ENCODE measurements at regions not wholly inside any gene's neighbourhood (a gene's known extent, or its start where the extent isn't known, plus 50 kb on each side); places are given as distances from the start of the nearest gene placed in this dataset.

GRCh38 chr21:27145134-27145798 is 178.4 kb upstream of the ADAMTS5 start:
- Histone ChIP-seq H3K79me2 (ENCODE audit: insufficient read depth, low read length) (no peaks in the 10 kb centered on the region), H3K27me3 (ENCODE audit: insufficient read depth, low read length, poor library complexity, severe bottlenecking) (no peaks in the 10 kb centered on the region), H4K20me1 (ENCODE audit: insufficient read depth, low read length, poor library complexity, severe bottlenecking) (no peaks in the 10 kb centered on the region), H3K4me1 (ENCODE audit: insufficient read depth, low read length, poor library complexity, severe bottlenecking) (no peaks in the 10 kb centered on the region), H3K4me3 (ENCODE audit: low read length, poor library complexity, severe bottlenecking) (no peak overlapping the region), H3K9me2 (replicated peaks; ENCODE audit: low read depth, low read length) (no peaks in the 10 kb centered on the region), H3F3A (ENCODE audit: low read depth) (no peaks in the 10 kb centered on the region), H3K9me3 (ENCODE audit: insufficient read depth, low read depth, low read length) (no peaks in the 10 kb centered on the region; the same call in 1 of the 2 replicates), H3K36me3 (ENCODE audit: insufficient read depth, low read length) (no peaks in the 10 kb centered on the region), H2AFZ (ENCODE audit: low read length) (no peak overlapping the region), H3K4me2 (ENCODE audit: low read depth, low read length, poor library complexity, severe bottlenecking) (no peak overlapping the region), H3K9ac (ENCODE audit: low read depth, low read length, poor library complexity, severe bottlenecking) (no peak overlapping the region)
- TF ChIP-seq EZH2phosphoT487 (IDR thresholded peaks at IDR 0.05; ENCODE audit: borderline replicate concordance) (no peak), CTCF (conservative IDR thresholded peaks at IDR 0.05; ENCODE audit: low read length) (no peak)

DNA sequence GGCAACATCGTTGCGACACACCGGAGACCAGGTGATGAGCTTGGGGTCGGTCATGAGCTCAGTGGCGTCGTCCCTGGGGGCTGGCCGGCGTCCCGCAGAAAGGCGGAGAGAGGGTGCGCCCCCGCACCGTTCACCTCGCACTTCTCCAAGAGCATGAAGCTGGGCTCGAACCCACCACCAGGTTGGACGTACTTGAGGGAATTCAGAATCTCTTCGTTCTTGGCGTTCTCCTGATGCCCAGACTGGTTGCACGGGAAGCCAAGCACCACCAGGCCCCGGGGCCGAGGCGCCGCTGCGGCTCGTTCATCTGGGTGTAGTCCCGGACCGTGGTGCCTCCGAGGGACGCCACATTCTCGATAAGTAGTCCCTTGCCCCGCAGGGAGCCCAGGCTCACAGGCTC is 176.6 kb upstream of the ADAMTS5 start:
- no peak for TF ChIP-seq CTCF (conservative IDR thresholded peaks at IDR 0.05; ENCODE audit: low read length)
- no peak overlapping the region for H3K4me3 ChIP-seq (ENCODE audit: low read length, poor library complexity, severe bottlenecking)
- no peak overlapping the region for H3K9ac ChIP-seq (ENCODE audit: low read depth, low read length, poor library complexity, severe bottlenecking)
- no peaks in the 10 kb centered on the region for H3F3A ChIP-seq (ENCODE audit: low read depth)
- H2AFZ ChIP-seq (ENCODE audit: low read length): no peak overlapping the region
- no peaks in the 10 kb centered on the region for H4K20me1 ChIP-seq (ENCODE audit: insufficient read depth, low read length, poor library complexity, severe bottlenecking)
- H3K79me2 ChIP-seq (ENCODE audit: insufficient read depth, low read length): no peaks in the 10 kb centered on the region
- H3K4me1 ChIP-seq (ENCODE audit: insufficient read depth, low read length, poor library complexity, severe bottlenecking): no peaks in the 10 kb centered on the region
- H3K27me3 ChIP-seq (ENCODE audit: insufficient read depth, low read length, poor library complexity, severe bottlenecking): no peaks in the 10 kb centered on the region
- H3K9me2 ChIP-seq (replicated peaks; ENCODE audit: low read depth, low read length): no peaks in the 10 kb centered on the region
- no peaks in the 10 kb centered on the region for H3K36me3 ChIP-seq (ENCODE audit: insufficient read depth, low read length)
- H3K9me3 ChIP-seq (ENCODE audit: insufficient read depth, low read depth, low read length): no peaks in the 10 kb centered on the region; the same call in 1 of the 2 replicates
- no peak overlapping the region for H3K4me2 ChIP-seq (ENCODE audit: low read depth, low read length, poor library complexity, severe bottlenecking)

- no peak overlapping the region for H2AFZ ChIP-seq (ENCODE audit: low read length)
- no peaks in the 10 kb centered on the region for H3K9me2 ChIP-seq (replicated peaks; ENCODE audit: low read depth, low read length)
- no peak overlapping the region for H3K4me3 ChIP-seq (ENCODE audit: low read length, poor library complexity, severe bottlenecking)
- H3F3A ChIP-seq (ENCODE audit: low read depth): no peaks in the 10 kb centered on the region
- H3K27me3 ChIP-seq (ENCODE audit: insufficient read depth, low read length, poor library complexity, severe bottlenecking): no peaks in the 10 kb centered on the region
- no peaks in the 10 kb centered on the region; the same call in 1 of the 2 replicates for H3K9me3 ChIP-seq (ENCODE audit: insufficient read depth, low read depth, low read length)
- H3K36me3 ChIP-seq (ENCODE audit: insufficient read depth, low read length): no peaks in the 10 kb centered on the region
- no peaks in the 10 kb centered on the region for H4K20me1 ChIP-seq (ENCODE audit: insufficient read depth, low read length, poor library complexity, severe bottlenecking)
- H3K9ac ChIP-seq (ENCODE audit: low read depth, low read length, poor library complexity, severe bottlenecking): no peak overlapping the region
- no peaks in the 10 kb centered on the region for H3K4me1 ChIP-seq (ENCODE audit: insufficient read depth, low read length, poor library complexity, severe bottlenecking)
- H3K4me2 ChIP-seq (ENCODE audit: low read depth, low read length, poor library complexity, severe bottlenecking): no peak overlapping the region
- no peak for TF ChIP-seq CTCF (conservative IDR thresholded peaks at IDR 0.05; ENCODE audit: low read length)
- no peak for TF ChIP-seq EZH2phosphoT487 (IDR thresholded peaks at IDR 0.05; ENCODE audit: borderline replicate concordance)
- no peaks in the 10 kb centered on the region for H3K79me2 ChIP-seq (ENCODE audit: insufficient read depth, low read length)
These were observed 172.6 kb upstream of the ADAMTS5 start for GRCh38 chr21:27139526-27139925.

Data from Loucy (cell line).